NCI-H345 treated with DMSO at 0.1 percent for 48 hours (cell line): ENCODE measurements at regions not wholly inside any gene's neighbourhood (a gene's known extent, or its start where the extent isn't known, plus 50 kb on each side); places are given as distances from the start of the nearest gene placed in this dataset.
"Not testable (repeated sequence)": the region's sequence is repeated elsewhere in the genome, so short reads cannot be mapped to it uniquely, and the experiment has no call there.

Experiments used
- DNase-seq: peaks from one replicate; lab custom pipeline; 2025; ENCODE audit not compliant: unreplicated experiment; lab: John Stamatoyannopoulos, UW

GRCh38 chr1:181324797-181325616 lies 158.3 kb upstream of the CACNA1E start:
- DNase-seq = no peak

- DNase-seq = not testable (repeated sequence)
Observed at GRCh38 chr1:181325765-181326164, 157.6 kb upstream of the CACNA1E start.

- no peak for DNase-seq
Observed at GRCh38 chr1:181326348-181326747, 157.0 kb upstream of the CACNA1E start.

GRCh38 chr1:181327796-181328195 lies 155.5 kb upstream of the CACNA1E start:
- DNase-seq = no peak

- DNase-seq = no peak
Observed at GRCh38 chr1:181334724-181335123, 148.6 kb upstream of the CACNA1E start.

- DNase-seq = no peak
Observed at GRCh38 chr1:181335631-181336030, 147.7 kb upstream of the CACNA1E start.

- DNase-seq = no peak
Observed at GRCh38 chr1:181341026-181341632, 142.2 kb upstream of the CACNA1E start.

- DNase-seq = no peak
Observed at GRCh38 chr1:181344091-181344490, 139.2 kb upstream of the CACNA1E start.

GRCh38 chr1:181345146-181345545 lies 138.2 kb upstream of the CACNA1E start:
- DNase-seq = no peak

GRCh38 chr1:181347495-181348390 lies 135.6 kb upstream of the CACNA1E start:
- DNase-seq = no peak

GRCh38 chr1:181349512-181349911 lies 133.8 kb upstream of the CACNA1E start:
- no peak for DNase-seq

GRCh38 chr1:181350131-181350530 lies 133.2 kb upstream of the CACNA1E start:
- no peak for DNase-seq

- no peak for DNase-seq
Observed at GRCh38 chr1:181351740-181352139, 131.6 kb upstream of the CACNA1E start.

- no peak for DNase-seq
Observed at GRCh38 chr1:181352695-181353094, 130.6 kb upstream of the CACNA1E start.

- DNase-seq = no peak
Observed at GRCh38 chr1:181353526-181353925, 129.8 kb upstream of the CACNA1E start.

GRCh38 chr1:181354865-181355264 lies 128.5 kb upstream of the CACNA1E start:
- DNase-seq = no peak

GRCh38 chr1:181356505-181357340 lies 126.6 kb upstream of the CACNA1E start:
- DNase-seq = no peak

- no peak for DNase-seq
Observed at GRCh38 chr1:181359012-181359411, 124.3 kb upstream of the CACNA1E start.

GRCh38 chr1:181364801-181365200 lies 118.5 kb upstream of the CACNA1E start:
- DNase-seq = no peak

- no peak for DNase-seq
Observed at GRCh38 chr1:181366910-181367309, 116.4 kb upstream of the CACNA1E start.

GRCh38 chr1:181369416-181369815 lies 113.9 kb upstream of the CACNA1E start:
- DNase-seq = no peak
